GM12891 (cell line): ENCODE measurements at regions not wholly inside any gene's neighbourhood (a gene's known extent, or its start where the extent isn't known, plus 50 kb on each side); places are given as distances from the start of the nearest gene placed in this dataset.
"Not testable (repeated sequence)": the region's sequence is repeated elsewhere in the genome, so short reads cannot be mapped to it uniquely, and the experiment has no call there.

ENCODE experiments used
- DNase-seq: peaks from one replicate; pipeline ENCODE4 v3.0.0; 2011; ENCODE audit warnings: low spot score; ENCODE audit not compliant: insufficient read length
- FAIRE-seq: peaks from 2 replicates; lab custom pipeline; 2011; peaks lifted over from hg19 to GRCh38; lab: Jason Lieb, UNC
- PAX5 ChIP-seq: IDR thresholded peaks from 2 replicates; pipeline ENCODE4 v1.6.1; 2011; ENCODE audit warnings: low read length, moderate library complexity, mild to moderate bottlenecking; ENCODE audit not compliant: insufficient read depth, severe bottlenecking
- POLR2A ChIP-seq: IDR thresholded peaks from 2 replicates; pipeline ENCODE4 v1.6.1; 2011; ENCODE audit warnings: low read depth, low read length, control low read depth
- POLR2AphosphoS5 ChIP-seq: IDR thresholded peaks from 2 replicates; pipeline ENCODE4 v1.6.1; 2011; ENCODE audit warnings: low read depth, low read length, control low read depth
- POU2F2 ChIP-seq: IDR thresholded peaks from 2 replicates; pipeline ENCODE4 v1.6.1; 2011; ENCODE audit warnings: low read depth, mild to moderate bottlenecking, control low read depth, low read length, moderate library complexity
- SPI1 ChIP-seq: IDR thresholded peaks from 2 replicates; pipeline ENCODE4 v1.6.1; 2011; ENCODE audit warnings: low read depth, low read length, control low read depth
- TAF1 ChIP-seq: IDR thresholded peaks from 2 replicates; pipeline ENCODE4 v1.6.1; 2011; ENCODE audit warnings: low read depth, low read length, control low read depth

DNA sequence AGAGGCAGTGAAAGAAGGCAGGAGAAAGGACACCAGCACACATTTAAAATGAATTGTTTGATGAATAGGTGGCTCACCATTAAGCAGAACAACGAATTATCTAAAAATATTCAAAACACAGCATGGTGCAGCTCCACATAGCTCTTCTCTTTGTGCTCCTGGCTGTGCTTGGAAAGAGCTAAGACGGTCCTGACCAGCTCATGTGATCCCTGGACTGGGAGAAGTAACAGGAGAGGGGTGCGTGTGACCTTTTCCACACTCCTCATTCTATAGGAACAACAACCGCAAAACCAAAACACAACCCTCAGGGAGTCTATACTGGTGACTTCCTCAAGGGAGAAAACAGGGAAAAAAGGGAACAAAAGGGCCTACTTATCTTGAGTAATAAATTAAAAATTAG is 140.5 kb downstream of the DIRAS2 start:
- TF ChIP-seq SPI1 (no peak), TAF1 (no peak), PAX5 (no peak), POLR2AphosphoS5 (no peak), POU2F2 (no peak), POLR2A (no peak)
- no peak for DNase-seq
- FAIRE-seq: no peak

DNA sequence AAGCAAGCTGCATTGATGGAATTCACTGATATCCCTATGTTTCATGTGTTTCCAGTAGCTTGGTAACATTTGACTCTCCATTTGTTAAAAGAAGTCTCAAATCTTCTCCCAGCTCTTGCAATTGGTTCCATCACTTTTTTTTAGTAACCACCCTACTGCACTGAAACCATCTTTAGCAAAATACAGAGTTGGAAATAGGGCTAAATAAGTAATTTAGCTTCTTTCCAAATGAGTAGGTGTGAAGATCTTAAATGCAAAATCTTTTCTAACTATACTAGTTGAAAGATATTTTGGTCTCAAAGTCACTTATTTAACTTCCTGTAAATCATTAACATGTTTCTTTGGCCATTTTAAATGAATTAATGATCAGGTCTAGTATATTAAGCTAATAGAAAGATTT is 138.1 kb downstream of the DIRAS2 start:
- TF ChIP-seq POLR2AphosphoS5 (no peak), SPI1 (no peak), POU2F2 (no peak), TAF1 (no peak), PAX5 (no peak), POLR2A (no peak)
- FAIRE-seq (no peak), DNase-seq (no peak)

DNA sequence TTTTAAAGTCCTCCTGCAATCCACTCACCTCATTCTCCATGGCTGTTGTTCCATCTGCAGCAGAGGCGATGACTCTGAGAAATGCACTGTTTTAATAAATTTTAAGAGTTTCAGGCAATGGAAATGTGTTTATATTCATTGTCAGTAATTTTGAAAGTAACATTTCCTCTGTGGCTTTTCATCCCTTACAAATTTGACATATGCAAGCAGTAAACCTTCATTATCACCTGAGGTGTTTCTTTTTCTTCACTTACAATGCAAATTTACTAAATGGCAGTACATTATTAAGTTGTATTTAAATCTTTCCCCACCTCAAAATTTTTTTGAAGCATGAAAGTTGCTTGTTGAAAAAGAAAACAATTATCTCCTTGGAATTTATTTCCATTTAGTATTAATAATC is 136.9 kb downstream of the DIRAS2 start:
- DNase-seq (no peak), FAIRE-seq (no peak)
- TF ChIP-seq TAF1 (no peak), PAX5 (no peak), POLR2A (no peak), POLR2AphosphoS5 (no peak), POU2F2 (no peak), SPI1 (no peak)

DNA sequence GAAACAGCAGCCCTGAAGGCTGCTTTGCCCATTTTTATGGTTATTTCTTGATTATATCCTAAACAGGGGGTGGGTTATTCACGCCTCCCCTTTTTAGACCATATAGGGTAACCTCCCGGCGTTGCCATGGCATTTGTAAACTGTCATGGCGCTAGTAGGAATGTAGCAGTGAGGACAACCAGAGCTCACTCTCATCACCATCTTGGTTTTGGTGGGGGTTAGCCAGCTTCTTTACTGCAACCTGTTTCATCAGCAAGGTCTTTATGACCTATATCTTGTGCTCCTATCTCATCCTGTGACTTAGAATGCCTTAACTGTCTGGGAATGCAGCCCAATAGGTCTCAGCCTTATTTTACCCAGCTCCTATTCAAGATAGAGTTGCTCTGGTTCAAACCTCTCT is 136.2 kb downstream of the DIRAS2 start:
- FAIRE-seq, DNase-seq: not testable (repeated sequence)

DNA sequence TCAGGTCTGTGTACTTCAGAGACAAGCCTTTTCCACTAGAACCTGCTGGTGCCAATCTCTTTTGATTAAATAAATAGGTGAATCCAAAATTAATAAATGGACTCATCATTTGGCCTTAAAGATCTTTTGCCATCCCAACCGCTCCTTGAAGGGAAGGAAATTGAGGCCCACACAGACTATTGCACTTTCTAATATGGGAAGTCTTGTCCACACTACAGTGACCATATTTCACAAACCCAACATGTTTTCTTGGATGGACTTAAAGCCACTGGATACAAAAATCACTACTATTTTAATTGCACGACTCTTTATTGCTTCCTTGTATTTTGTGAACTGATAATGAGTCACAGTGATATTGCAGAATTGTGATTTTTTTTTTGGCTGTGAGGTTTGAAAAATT is 135.0 kb downstream of the DIRAS2 start:
- FAIRE-seq: no peak
- TF ChIP-seq POU2F2 (no peak), POLR2A (no peak), POLR2AphosphoS5 (no peak), PAX5 (no peak), TAF1 (no peak), SPI1 (no peak)
- DNase-seq: no peak

DNA sequence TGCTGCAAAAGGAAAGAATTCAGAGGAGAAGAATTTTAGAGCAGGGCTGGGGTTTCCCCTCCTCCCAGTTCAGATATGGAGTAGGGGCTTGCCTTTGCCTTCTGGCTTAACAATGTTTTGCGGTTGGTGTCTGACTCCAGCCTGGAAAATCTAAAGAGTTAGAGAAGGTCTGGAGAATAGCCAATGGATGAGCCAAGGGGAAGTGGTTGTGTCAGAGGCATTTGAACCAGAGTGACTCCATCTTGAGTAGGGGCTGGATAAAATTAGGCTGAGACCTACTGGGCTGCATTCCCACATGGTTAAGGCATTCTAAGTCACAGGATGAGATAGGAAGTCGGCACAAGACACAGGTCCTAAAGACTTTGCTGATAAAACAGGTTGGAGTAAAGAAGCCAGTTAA is 133.7 kb downstream of the DIRAS2 start:
- no peak for TF ChIP-seq POLR2AphosphoS5
- TF ChIP-seq POU2F2: no peak
- no peak for TF ChIP-seq POLR2A
- no peak for TF ChIP-seq PAX5
- TF ChIP-seq TAF1: no peak
- no peak for TF ChIP-seq SPI1
- DNase-seq: no peak
- no peak for FAIRE-seq

DNA sequence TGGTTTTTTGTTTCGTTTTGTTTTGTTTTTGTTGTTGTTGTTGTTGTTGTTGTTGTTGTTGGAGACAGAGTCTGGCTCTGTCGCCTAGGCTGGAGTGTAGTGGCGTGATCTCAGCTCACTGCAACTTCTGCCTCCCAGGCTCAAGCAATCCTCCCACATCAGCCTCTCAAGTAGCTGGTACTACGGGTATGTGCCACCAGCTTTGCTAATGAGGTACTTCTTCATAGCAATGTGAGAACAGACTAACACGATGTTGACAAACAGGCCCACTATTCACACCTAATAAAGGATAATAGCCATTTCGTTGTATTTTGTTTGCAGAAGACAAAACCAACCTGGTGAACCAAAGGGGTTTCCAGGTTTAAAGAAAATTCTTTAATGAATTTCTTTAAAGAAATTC is 130.9 kb downstream of the DIRAS2 start:
- DNase-seq (no peak), FAIRE-seq (no peak)
- TF ChIP-seq PAX5: no peak
- TF ChIP-seq TAF1: no peak
- no peak for TF ChIP-seq POLR2A
- TF ChIP-seq POLR2AphosphoS5: no peak
- no peak for TF ChIP-seq POU2F2
- TF ChIP-seq SPI1: no peak

DNA sequence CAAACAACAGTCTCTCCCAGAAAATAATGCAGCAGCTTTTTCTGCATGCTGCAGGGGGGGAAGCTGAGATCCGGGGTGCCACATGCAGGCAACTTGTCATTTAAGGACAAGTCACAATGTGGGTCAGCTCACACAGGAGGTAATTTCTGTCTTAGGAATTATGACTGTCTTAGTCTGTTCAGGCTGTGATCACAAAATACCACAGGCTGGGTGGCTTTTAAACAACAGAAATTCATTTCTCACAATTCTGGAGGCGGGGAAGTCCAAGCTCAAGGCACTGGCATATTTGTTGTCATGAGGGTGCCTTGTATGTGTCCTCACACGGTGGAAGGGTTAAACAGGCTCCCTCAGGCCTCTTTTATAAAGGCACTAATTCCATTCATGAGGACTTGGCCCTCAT is 127.7 kb downstream of the DIRAS2 start:
- DNase-seq (no peak), FAIRE-seq (no peak)
- TF ChIP-seq TAF1 (no peak), POLR2A (no peak), SPI1 (no peak), POU2F2 (no peak), PAX5 (no peak), POLR2AphosphoS5 (no peak)

DNA sequence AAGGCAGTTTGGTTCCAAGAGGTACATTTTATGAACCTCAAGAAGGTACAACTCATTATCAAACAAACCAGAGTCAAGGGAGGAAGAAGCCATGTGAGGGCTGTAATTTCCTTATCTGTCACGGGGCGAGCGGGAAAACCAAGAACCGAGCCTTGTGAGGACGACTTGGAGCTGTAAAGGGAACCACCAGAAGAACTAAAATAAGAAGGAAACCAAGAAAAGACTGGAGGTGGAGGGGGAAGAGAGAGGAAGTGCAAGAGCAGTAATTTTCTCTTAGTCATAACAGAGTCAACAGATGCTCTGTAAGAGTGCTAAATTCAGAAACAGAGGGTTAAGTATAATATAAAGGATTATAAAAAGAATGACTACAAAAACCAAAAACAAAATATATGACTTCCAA is 127.1 kb downstream of the DIRAS2 start:
- FAIRE-seq: no peak
- TF ChIP-seq PAX5 (no peak), SPI1 (peak; percentile 80)
- DNase-seq: no peak

DNA sequence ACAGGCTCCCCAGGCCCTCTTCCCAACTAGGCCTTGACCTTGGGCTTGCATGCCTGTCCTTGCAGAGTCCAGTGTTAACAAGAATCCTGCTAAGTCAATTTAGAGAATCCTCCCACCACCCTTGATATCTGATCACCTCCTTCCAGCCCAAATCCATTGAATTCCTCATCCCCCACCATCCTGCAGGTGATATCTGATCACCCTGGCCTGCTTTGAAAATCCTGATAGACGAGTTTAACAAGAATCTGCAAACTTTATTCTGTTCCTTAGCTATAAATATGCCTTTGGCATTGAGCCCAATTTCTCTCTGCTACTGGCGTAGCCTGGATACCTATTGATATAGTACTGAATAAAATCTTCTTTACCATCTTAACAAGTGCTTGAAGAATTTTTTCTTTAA is 125.5 kb downstream of the DIRAS2 start:
- DNase-seq (no peak), FAIRE-seq (no peak)
- TF ChIP-seq POU2F2 (no peak), SPI1 (no peak), PAX5 (no peak), POLR2AphosphoS5 (no peak), POLR2A (no peak), TAF1 (no peak)

DNA sequence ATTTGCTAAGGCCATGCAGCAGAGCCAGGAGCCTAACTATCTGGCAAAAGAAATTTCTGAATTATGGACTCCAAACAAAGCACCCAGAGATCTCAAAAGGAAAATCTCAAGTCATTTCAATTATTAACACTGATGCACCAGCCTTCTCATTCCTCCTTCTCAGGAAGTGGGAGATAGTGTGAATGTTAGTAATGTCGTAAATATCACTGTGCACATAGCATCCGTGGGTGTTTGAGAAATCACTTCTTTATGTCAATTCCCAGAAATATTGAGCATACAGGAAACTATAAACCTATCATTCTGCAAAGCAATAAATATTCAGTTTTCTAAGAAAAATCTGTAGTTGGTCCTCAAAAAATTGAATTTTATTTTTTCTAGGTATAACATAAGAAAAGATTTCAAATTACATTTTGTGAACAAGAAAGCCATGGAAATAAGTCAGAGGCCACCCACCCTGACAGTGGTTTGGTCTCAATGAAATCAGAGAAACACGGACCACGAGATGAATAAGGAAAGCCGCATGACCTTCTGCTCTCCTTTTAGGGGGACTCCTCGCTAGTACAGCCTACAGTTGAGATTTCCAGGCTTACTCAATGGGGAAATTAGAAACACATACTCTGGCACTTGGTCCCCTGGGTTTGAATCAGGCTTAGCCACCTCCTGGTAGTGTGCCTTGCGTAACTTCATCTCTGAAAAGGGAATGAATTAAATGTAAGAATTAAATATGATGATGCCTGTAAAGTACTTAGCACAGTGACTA is 120.6 kb downstream of the DIRAS2 start:
- no peak for TF ChIP-seq SPI1
- TF ChIP-seq TAF1: no peak
- TF ChIP-seq POLR2A: no peak
- no peak for TF ChIP-seq POLR2AphosphoS5
- TF ChIP-seq POU2F2: no peak
- TF ChIP-seq PAX5: no peak

More for the DNA sequence above, 120.6 kb downstream of the DIRAS2 start:
- DNase-seq (no peak), FAIRE-seq (no peak)
